ENCODE measurements at regions not wholly inside any gene's neighbourhood (a gene's known extent, or its start where the extent isn't known, plus 50 kb on each side); places are given as distances from the start of the nearest gene placed in this dataset.

DNA sequence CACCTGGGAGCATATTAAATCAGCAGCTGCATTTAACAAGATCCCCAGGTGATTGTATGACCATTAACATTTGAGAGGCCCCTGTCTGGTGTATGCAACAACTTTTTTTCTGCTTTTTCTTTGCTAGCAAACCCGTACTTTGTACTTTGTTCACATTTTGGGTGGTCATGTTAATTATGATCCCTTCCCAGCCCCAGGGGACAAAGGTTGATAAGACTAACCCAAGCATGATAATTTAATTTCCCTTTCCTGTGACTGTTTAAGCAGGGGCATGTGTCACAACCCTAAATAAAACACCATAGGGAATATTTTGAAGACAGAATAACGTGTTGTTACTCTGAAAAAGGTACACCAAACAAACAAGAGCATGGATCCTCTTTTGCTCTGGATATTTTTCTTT is 332.0 kb downstream of the PCDH18 start (continued):
- TF ChIP-seq, protein P1, sequence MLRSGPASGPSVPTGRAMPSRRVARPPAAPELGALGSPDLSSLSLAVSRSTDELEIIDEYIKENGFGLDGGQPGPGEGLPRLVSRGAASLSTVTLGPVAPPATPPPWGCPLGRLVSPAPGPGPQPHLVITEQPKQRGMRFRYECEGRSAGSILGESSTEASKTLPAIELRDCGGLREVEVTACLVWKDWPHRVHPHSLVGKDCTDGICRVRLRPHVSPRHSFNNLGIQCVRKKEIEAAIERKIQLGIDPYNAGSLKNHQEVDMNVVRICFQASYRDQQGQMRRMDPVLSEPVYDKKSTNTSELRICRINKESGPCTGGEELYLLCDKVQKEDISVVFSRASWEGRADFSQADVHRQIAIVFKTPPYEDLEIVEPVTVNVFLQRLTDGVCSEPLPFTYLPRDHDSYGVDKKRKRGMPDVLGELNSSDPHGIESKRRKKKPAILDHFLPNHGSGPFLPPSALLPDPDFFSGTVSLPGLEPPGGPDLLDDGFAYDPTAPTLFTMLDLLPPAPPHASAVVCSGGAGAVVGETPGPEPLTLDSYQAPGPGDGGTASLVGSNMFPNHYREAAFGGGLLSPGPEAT (IDR thresholded peaks at IDR 0.05; ENCODE audit: low read depth): no peak
- TF ChIP-seq ASH2L (IDR thresholded peaks at IDR 0.05; ENCODE audit: borderline replicate concordance, low read depth) (no peak), BACH1 (IDR thresholded peaks at IDR 0.05; ENCODE audit: borderline replicate concordance) (no peak)

DNA sequence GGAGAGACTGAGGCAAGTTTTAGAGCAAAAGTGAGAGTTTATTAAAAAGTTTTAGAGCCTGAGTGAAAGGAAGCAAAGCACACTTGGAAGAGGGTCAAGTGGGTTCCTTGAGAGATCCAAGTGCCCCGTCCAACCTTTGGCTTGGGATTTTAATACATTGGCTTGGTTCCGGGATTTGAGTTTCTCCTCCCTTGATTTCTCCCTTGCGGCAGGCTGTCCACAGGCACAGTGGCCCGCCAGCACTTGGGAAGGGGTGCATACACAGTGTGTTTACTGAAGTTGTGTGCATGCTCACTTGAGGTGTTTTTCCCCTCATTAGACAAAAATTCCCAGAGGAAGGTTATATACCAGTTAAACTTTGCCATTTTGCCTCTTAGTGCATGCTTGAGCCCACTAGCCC is 333.5 kb downstream of the PCDH18 start:
- RAD21 ChIA-PET (ENCODE audit: unreplicated experiment): no interaction called here
- Histone ChIP-seq H3K79me2 (ENCODE audit: control insufficient read depth, insufficient read depth, low read length) (no peaks in the 10 kb centered on the region), H3K4me3 (no peak overlapping the region), H3K9me3 (replicated peaks; ENCODE audit: control insufficient read depth, insufficient read depth, low read length) (no peaks in the 10 kb centered on the region), H3K27me3 (replicated peaks in 1 of 2; ENCODE audit: control insufficient read depth in 2 of 2, insufficient read depth in 2 of 2, low read length in 1 of 2) (no peaks in the 10 kb centered on the region), H2AFZ (ENCODE audit: control insufficient read depth, low read depth, low read length) (no peak overlapping the region), H3K36me3 (ENCODE audit: control insufficient read depth in 2 of 2, insufficient read depth in 2 of 2, low read length in 1 of 2) (no peaks in the 10 kb centered on the region), H3K9ac (ENCODE audit: control insufficient read depth, insufficient read depth, low read length) (no peak overlapping the region), H3K4me2 (ENCODE audit: control insufficient read depth, insufficient read depth) (no peak overlapping the region), H3K4me1 (ENCODE audit: control insufficient read depth, insufficient read depth, low read length) (no peaks in the 10 kb centered on the region), H4K20me1 (ENCODE audit: control insufficient read depth, insufficient read depth) (no peaks in the 10 kb centered on the region), H3K27ac (ENCODE audit: control insufficient read depth, insufficient read depth) (no peak overlapping the region)
- POLR2A ChIA-PET: no interaction called here
- no peak for ATAC-seq
- TF ChIP-seq EZH2 (IDR thresholded peaks at IDR 0.05; ENCODE audit: borderline replicate concordance, control insufficient read depth, low read depth, low read length) (no peak), SMARCA5 (IDR thresholded peaks at IDR 0.05) (no peak)
- SMC1A ChIA-PET (ENCODE audit: uncharacterized antibody, unreplicated experiment): no interaction called here
- no peak for DNase-seq (ENCODE audit: low read depth, low spot score)
- FAIRE-seq: no peak
- in situ Hi-C loops (cut with MboI) (no loop called here), intact Hi-C loops (cut with micrococcal nuclease; ENCODE audit: unreplicated experiment) (no loop called here)
- CTCF ChIA-PET: no interaction called here
- WGBS (ENCODE audit: insufficient coverage, insufficient replicate concordance, low lambda C conversion rate, missing lambda C conversion rate): 39% methylated on average over 3 of the region's 4 CpGs
- BruUV-seq (replicated peaks): no TSS peak

DNA sequence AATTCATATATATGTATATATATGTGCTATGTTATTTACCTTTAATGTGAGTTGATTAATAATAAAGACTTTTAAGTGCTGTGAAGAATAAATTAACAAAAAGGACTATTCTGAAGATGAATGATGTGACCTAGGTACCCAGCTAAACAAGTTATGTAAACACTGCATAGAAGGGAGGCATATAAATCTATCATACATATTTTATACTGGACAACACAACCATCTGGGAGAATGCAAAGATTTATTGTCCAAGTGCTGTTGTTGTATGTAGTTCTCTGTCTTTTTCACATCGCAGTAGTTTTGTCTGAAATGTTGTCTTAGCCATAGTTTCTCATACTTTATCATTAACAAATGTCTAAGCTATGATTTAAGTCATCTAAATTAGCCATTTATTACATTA is 337.6 kb downstream of the PCDH18 start:
- WGBS (ENCODE audit: insufficient coverage, insufficient replicate concordance, low lambda C conversion rate, missing lambda C conversion rate): 0% methylated on average over 1 of the region's 1 CpG
- Histone ChIP-seq H4K20me1 (ENCODE audit: control insufficient read depth, insufficient read depth) (no peaks in the 10 kb centered on the region), H3K4me2 (ENCODE audit: control insufficient read depth, insufficient read depth) (no peak overlapping the region), H3K36me3 (ENCODE audit: control insufficient read depth in 2 of 2, insufficient read depth in 2 of 2, low read length in 1 of 2) (no peaks in the 10 kb centered on the region), H3K27ac (ENCODE audit: control insufficient read depth, insufficient read depth) (no peak overlapping the region), H3K4me3 (no peak overlapping the region), H2AFZ (ENCODE audit: control insufficient read depth, low read depth, low read length) (no peak overlapping the region), H3K9me3 (replicated peaks; ENCODE audit: control insufficient read depth, insufficient read depth, low read length) (no peaks in the 10 kb centered on the region), H3K9ac (ENCODE audit: control insufficient read depth, insufficient read depth, low read length) (no peak overlapping the region), H3K27me3 (replicated peaks in 1 of 2; ENCODE audit: control insufficient read depth in 2 of 2, insufficient read depth in 2 of 2, low read length in 1 of 2) (no peaks in the 10 kb centered on the region), H3K4me1 (ENCODE audit: control insufficient read depth, insufficient read depth, low read length) (no peaks in the 10 kb centered on the region), H3K79me2 (ENCODE audit: control insufficient read depth, insufficient read depth, low read length) (no peaks in the 10 kb centered on the region)
- no peak for ATAC-seq
- in situ Hi-C loops (cut with MboI): no loop called here
- ChIA-PET CTCF (no interaction called here), RAD21 (ENCODE audit: unreplicated experiment) (no interaction called here), POLR2A (no interaction called here), SMC1A (ENCODE audit: uncharacterized antibody, unreplicated experiment) (interaction anchor here (0.8 kb wide), 1 partner anchor 12 kb away, joined by 3 read pairs; no protein-coding TSS in a partner anchor)
- intact Hi-C loops (cut with micrococcal nuclease; ENCODE audit: unreplicated experiment): no loop called here
- FAIRE-seq: no peak
- no peak for DNase-seq (ENCODE audit: low read depth, low spot score)
- BruUV-seq (replicated peaks): no TSS peak
- TF ChIP-seq EGR1 (IDR thresholded peaks at IDR 0.05; ENCODE audit: borderline replicate concordance in 1 of 2, low read depth in 2 of 2, low read length in 2 of 2) (no peak), NBN (IDR thresholded peaks at IDR 0.05) (no peak)
- TF ChIP-seq, protein P2, sequence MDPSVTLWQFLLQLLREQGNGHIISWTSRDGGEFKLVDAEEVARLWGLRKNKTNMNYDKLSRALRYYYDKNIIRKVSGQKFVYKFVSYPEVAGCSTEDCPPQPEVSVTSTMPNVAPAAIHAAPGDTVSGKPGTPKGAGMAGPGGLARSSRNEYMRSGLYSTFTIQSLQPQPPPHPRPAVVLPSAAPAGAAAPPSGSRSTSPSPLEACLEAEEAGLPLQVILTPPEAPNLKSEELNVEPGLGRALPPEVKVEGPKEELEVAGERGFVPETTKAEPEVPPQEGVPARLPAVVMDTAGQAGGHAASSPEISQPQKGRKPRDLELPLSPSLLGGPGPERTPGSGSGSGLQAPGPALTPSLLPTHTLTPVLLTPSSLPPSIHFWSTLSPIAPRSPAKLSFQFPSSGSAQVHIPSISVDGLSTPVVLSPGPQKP (IDR thresholded peaks at IDR 0.05; ENCODE audit: low read depth, low read length): no peak
- TF ChIP-seq, protein P3, sequence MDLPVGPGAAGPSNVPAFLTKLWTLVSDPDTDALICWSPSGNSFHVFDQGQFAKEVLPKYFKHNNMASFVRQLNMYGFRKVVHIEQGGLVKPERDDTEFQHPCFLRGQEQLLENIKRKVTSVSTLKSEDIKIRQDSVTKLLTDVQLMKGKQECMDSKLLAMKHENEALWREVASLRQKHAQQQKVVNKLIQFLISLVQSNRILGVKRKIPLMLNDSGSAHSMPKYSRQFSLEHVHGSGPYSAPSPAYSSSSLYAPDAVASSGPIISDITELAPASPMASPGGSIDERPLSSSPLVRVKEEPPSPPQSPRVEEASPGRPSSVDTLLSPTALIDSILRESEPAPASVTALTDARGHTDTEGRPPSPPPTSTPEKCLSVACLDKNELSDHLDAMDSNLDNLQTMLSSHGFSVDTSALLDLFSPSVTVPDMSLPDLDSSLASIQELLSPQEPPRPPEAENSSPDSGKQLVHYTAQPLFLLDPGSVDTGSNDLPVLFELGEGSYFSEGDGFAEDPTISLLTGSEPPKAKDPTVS (IDR thresholded peaks at IDR 0.05; ENCODE audit: low read depth, low read length): no peak
